ENCODE measurements at regions not wholly inside any gene's neighbourhood (a gene's known extent, or its start where the extent isn't known, plus 50 kb on each side); places are given as distances from the start of the nearest gene placed in this dataset.

GRCh38 chr18:42418121-42418520 is 463.1 kb downstream of the PIK3C3 start:
- ChIA-PET POLR2A (no interaction called here), CTCF (no interaction called here)
- Histone ChIP-seq H3K4me3 (ENCODE audit: low read depth in 2 of 2, low read length in 1 of 2) (no peak overlapping the region), H3K79me2 (ENCODE audit: insufficient read depth) (no peaks in the 10 kb centered on the region), H4K20me1 (ENCODE audit: insufficient read depth) (no peaks in the 10 kb centered on the region), H3K27me3 (ENCODE audit: insufficient read depth) (no peaks in the 10 kb centered on the region), H2AFZ (ENCODE audit: low read depth) (no peak overlapping the region), H3K9me3 (no peaks in the 10 kb centered on the region), H3K9me2 (no peaks in the 10 kb centered on the region), H3K27ac (ENCODE audit: low read depth in 2 of 2, low read length in 1 of 2) (no peak overlapping the region), H3K4me1 (ENCODE audit: control insufficient read depth in 1 of 2, insufficient read depth in 2 of 2, low read depth in 1 of 2, low read length in 1 of 2) (no peaks in the 10 kb centered on the region), H3K9ac (no peak overlapping the region), H3F3A (replicated peaks; ENCODE audit: insufficient read depth) (no peaks in the 10 kb centered on the region), H3K4me2 (no peak overlapping the region), H3K36me3 (replicated peaks in 1 of 2; ENCODE audit: control insufficient read depth in 1 of 2, insufficient read depth in 2 of 2, low read length in 1 of 2) (no peaks in the 10 kb centered on the region)
- no peak for DNase-seq
- TF ChIP-seq FOSL2 (IDR thresholded peaks at IDR 0.05; ENCODE audit: borderline replicate concordance, low read depth) = no peak
- no peak for TF ChIP-seq MXI1 (IDR thresholded peaks at IDR 0.05; ENCODE audit: low read depth, low read length)
- 27% methylated on average over 1 of the region's 1 CpG for WGBS (ENCODE audit: low lambda C conversion rate)

- H3K27me3 ChIP-seq (ENCODE audit: insufficient read depth) = no peaks in the 10 kb centered on the region
- H3K4me3 ChIP-seq (ENCODE audit: low read depth in 2 of 2, low read length in 1 of 2) = no peak overlapping the region
- H4K20me1 ChIP-seq (ENCODE audit: insufficient read depth) = no peaks in the 10 kb centered on the region
- H3K36me3 ChIP-seq (replicated peaks in 1 of 2; ENCODE audit: control insufficient read depth in 1 of 2, insufficient read depth in 2 of 2, low read length in 1 of 2) = no peaks in the 10 kb centered on the region
- ChIA-PET POLR2A (no interaction called here), CTCF (no interaction called here)
- H3K27ac ChIP-seq (ENCODE audit: low read depth in 2 of 2, low read length in 1 of 2) = no peak overlapping the region
- no peaks in the 10 kb centered on the region for H3K4me1 ChIP-seq (ENCODE audit: control insufficient read depth in 1 of 2, insufficient read depth in 2 of 2, low read depth in 1 of 2, low read length in 1 of 2)
- H3K9me3 ChIP-seq = no peaks in the 10 kb centered on the region
- no peaks in the 10 kb centered on the region for H3K79me2 ChIP-seq (ENCODE audit: insufficient read depth)
- no peak for DNase-seq
- no peak overlapping the region for H3K9ac ChIP-seq
- TF ChIP-seq SIN3A (IDR thresholded peaks at IDR 0.05; ENCODE audit: borderline replicate concordance, low read depth, low read length) = no peak
- TF ChIP-seq FOXM1 (IDR thresholded peaks at IDR 0.05; ENCODE audit: low read depth) = no peak
- no peak for TF ChIP-seq RXRA (IDR thresholded peaks at IDR 0.05; ENCODE audit: borderline replicate concordance, low read depth)
- no peak for TF ChIP-seq TAF1 (IDR thresholded peaks at IDR 0.05; ENCODE audit: borderline replicate concordance, low read depth, low read length)
- no peak for TF ChIP-seq ELF1 (IDR thresholded peaks at IDR 0.05)
- TF ChIP-seq TCF12 (IDR thresholded peaks at IDR 0.05) = no peak
- no peak for TF ChIP-seq FOSL2 (IDR thresholded peaks at IDR 0.05; ENCODE audit: borderline replicate concordance, low read depth)
- TF ChIP-seq MXI1 (IDR thresholded peaks at IDR 0.05; ENCODE audit: low read depth, low read length) = no peak
- no peak for TF ChIP-seq EP300 (IDR thresholded peaks at IDR 0.05; ENCODE audit: borderline replicate concordance in 1 of 2, low read depth in 1 of 2, low read length in 1 of 2)
- no peak for TF ChIP-seq USF2 (IDR thresholded peaks at IDR 0.05; ENCODE audit: borderline replicate concordance, low read depth, low read length)
- no peaks in the 10 kb centered on the region for H3F3A ChIP-seq (replicated peaks; ENCODE audit: insufficient read depth)
- no peak overlapping the region for H2AFZ ChIP-seq (ENCODE audit: low read depth)
- H3K4me2 ChIP-seq = no peak overlapping the region
- no peaks in the 10 kb centered on the region for H3K9me2 ChIP-seq
These were observed 470.0 kb downstream of the PIK3C3 start for GRCh38 chr18:42425025-42425424.

- CTCF ChIA-PET = no interaction called here
- DNase-seq = no peak
- Histone ChIP-seq H3F3A (replicated peaks; ENCODE audit: insufficient read depth) (no peaks in the 10 kb centered on the region), H3K79me2 (ENCODE audit: insufficient read depth) (no peaks in the 10 kb centered on the region), H3K4me1 (ENCODE audit: control insufficient read depth in 1 of 2, insufficient read depth in 2 of 2, low read depth in 1 of 2, low read length in 1 of 2) (no peaks in the 10 kb centered on the region), H3K27ac (ENCODE audit: low read depth in 2 of 2, low read length in 1 of 2) (no peak overlapping the region), H3K27me3 (ENCODE audit: insufficient read depth) (no peaks in the 10 kb centered on the region), H3K9me3 (no peaks in the 10 kb centered on the region), H4K20me1 (ENCODE audit: insufficient read depth) (no peaks in the 10 kb centered on the region), H2AFZ (ENCODE audit: low read depth) (no peak overlapping the region), H3K4me3 (ENCODE audit: low read depth in 2 of 2, low read length in 1 of 2) (no peak overlapping the region), H3K36me3 (replicated peaks in 1 of 2; ENCODE audit: control insufficient read depth in 1 of 2, insufficient read depth in 2 of 2, low read length in 1 of 2) (no peaks in the 10 kb centered on the region), H3K4me2 (no peak overlapping the region), H3K9me2 (no peaks in the 10 kb centered on the region), H3K9ac (no peak overlapping the region)
- WGBS (ENCODE audit: low lambda C conversion rate) = 33% methylated on average over 2 of the region's 2 CpGs
- POLR2A ChIA-PET = no interaction called here
- TF ChIP-seq MAX (IDR thresholded peaks at IDR 0.05; ENCODE audit: low read depth) (no peak), POLR2AphosphoS5 (IDR thresholded peaks at IDR 0.05; ENCODE audit: low read depth, low read length) (no peak), TAF1 (IDR thresholded peaks at IDR 0.05; ENCODE audit: borderline replicate concordance, low read depth, low read length) (no peak), USF2 (IDR thresholded peaks at IDR 0.05; ENCODE audit: borderline replicate concordance, low read depth, low read length) (no peak), RCOR1 (IDR thresholded peaks at IDR 0.05; ENCODE audit: low read length) (no peak), FOXJ3 (CRISPR knock-in tag; IDR thresholded peaks at IDR 0.05) (no peak), TCF12 (IDR thresholded peaks at IDR 0.05) (no peak), FOSL2 (IDR thresholded peaks at IDR 0.05; ENCODE audit: borderline replicate concordance, low read depth) (no peak), GABPA (IDR thresholded peaks at IDR 0.05; ENCODE audit: low read depth) (no peak), REST (IDR thresholded peaks at IDR 0.05; ENCODE audit: low read depth, low read length) (no peak), RXRA (IDR thresholded peaks at IDR 0.05; ENCODE audit: borderline replicate concordance, low read depth) (no peak)
These were observed 471.5 kb downstream of the PIK3C3 start for GRCh38 chr18:42426496-42427015.
